ENCODE measurements at regions not wholly inside any gene's neighbourhood (a gene's known extent, or its start where the extent isn't known, plus 50 kb on each side); places are given as distances from the start of the nearest gene placed in this dataset.

- peak overlapping the region; percentile 28 for H3K4me3 ChIP-seq (ENCODE audit: low read depth, low read length)
- no peak for DNase-seq (ENCODE audit: low read depth)
- no peak for TF ChIP-seq CTCF (conservative IDR thresholded peaks at IDR 0.05; ENCODE audit: low read depth, low read length)
These were observed 1577.7 kb upstream of the TENM3 start for GRCh38 chr4:180665481-180665880.

- DNase-seq (ENCODE audit: low read depth): peak; percentile 26
- TF ChIP-seq CTCF (conservative IDR thresholded peaks at IDR 0.05; ENCODE audit: low read depth, low read length): peak; percentile 87
These were observed 1577.0 kb upstream of the TENM3 start for GRCh38 chr4:180665994-180666824.

GRCh38 chr4:180668732-180669131 is 1574.5 kb upstream of the TENM3 start:
- no peak overlapping the region for H3K4me3 ChIP-seq (ENCODE audit: low read depth, low read length)

More at GRCh38 chr4:180665994-180666824, 1577.0 kb upstream of the TENM3 start:
- peak overlapping the region; percentile 28 for H3K4me3 ChIP-seq (ENCODE audit: low read depth, low read length)

GRCh38 chr4:180669680-180670079 is 1573.5 kb upstream of the TENM3 start:
- no peak for TF ChIP-seq CTCF (conservative IDR thresholded peaks at IDR 0.05; ENCODE audit: low read depth, low read length)
- peak; percentile 100 for DNase-seq (ENCODE audit: low read depth)
- no peak overlapping the region for H3K4me3 ChIP-seq (ENCODE audit: low read depth, low read length)

More at GRCh38 chr4:180668732-180669131, 1574.5 kb upstream of the TENM3 start:
- no peak for DNase-seq (ENCODE audit: low read depth)
- TF ChIP-seq CTCF (conservative IDR thresholded peaks at IDR 0.05; ENCODE audit: low read depth, low read length): no peak

- no peak for TF ChIP-seq CTCF (conservative IDR thresholded peaks at IDR 0.05; ENCODE audit: low read depth, low read length)
- no peak overlapping the region for H3K4me3 ChIP-seq (ENCODE audit: low read depth, low read length)
- DNase-seq (ENCODE audit: low read depth): no peak
These were observed 1568.4 kb upstream of the TENM3 start for GRCh38 chr4:180674619-180675358.

GRCh38 chr4:180675359-180675650 is 1567.9 kb upstream of the TENM3 start:
- DNase-seq (ENCODE audit: low read depth): no peak
- no peak overlapping the region for H3K4me3 ChIP-seq (ENCODE audit: low read depth, low read length)
- TF ChIP-seq CTCF (conservative IDR thresholded peaks at IDR 0.05; ENCODE audit: low read depth, low read length): no peak

Data from epithelial cell of proximal tubule (primary cell).